PC-3 (cell line): ENCODE measurements at regions not wholly inside any gene's neighbourhood (a gene's known extent, or its start where the extent isn't known, plus 50 kb on each side); places are given as distances from the start of the nearest gene placed in this dataset.
A peak's percentile ranks its signal among the peaks of the same experiment; 100 is the strongest.

Experiments used
- ATAC-seq: fragments of 200-7000 bp; cut with Tn5 transposase; 2 replicates; pipeline ENCODE4 v1.9.1; 2020; ENCODE audit warnings: mild to moderate bottlenecking, moderate library complexity
- BruUV-seq: library from RNA; stranded (reverse); fragments of 400-500 nt; replicated peaks from 2 replicates; lab custom pipeline; 2021; lab: Mats Ljungman, UMichigan
- CTCF ChIA-PET: fragments of 300-600 bp; sonication (Branson Sonifier 250); formaldehyde crosslinking; loops from one replicate; lab custom pipeline; 2022; ENCODE audit warnings: antibody characterized with exemption; lab: Charles Lee
- POLR2A ChIA-PET: fragments of 300-600 bp; sonication (Branson Sonifier 250); formaldehyde crosslinking; loops from one replicate; lab custom pipeline; 2022; ENCODE audit warnings: antibody characterized with exemption; ENCODE audit not compliant: unreplicated experiment; lab: Charles Lee
- DNase-seq: peaks from one replicate; pipeline ENCODE4 v3.0.0-alpha.2; 2015
- H2AFZ ChIP-seq: fragments of 300-600 bp; sonication (generic); 2 replicates; pipeline ENCODE4 v1.6.0; 2016; ENCODE audit warnings: antibody characterized with exemption, low read length
- H3F3A ChIP-seq: fragments of 300-600 bp; sonication (generic); one replicate; pipeline ENCODE4 v1.6.0; 2017; ENCODE audit warnings: antibody characterized with exemption, low read length, control low read depth, mild to moderate bottlenecking; ENCODE audit not compliant: unreplicated experiment
- H3K27ac ChIP-seq: fragments of 300-600 bp; sonication (generic); 2 replicates; pipeline ENCODE4 v1.5.1; 2016; ENCODE audit warnings: mild to moderate bottlenecking, low read length
- H3K27me3 ChIP-seq: fragments of 300-600 bp; sonication (generic); 2 replicates; pipeline ENCODE4 v1.6.1; 2016; ENCODE audit warnings: low read length, mixed read lengths
- H3K36me3 ChIP-seq: fragments of 300-600 bp; sonication (generic); 2 replicates; pipeline ENCODE4 v1.6.1; 2016; ENCODE audit warnings: low read depth, mixed run types, low read length, mixed read lengths
- H3K4me1 ChIP-seq: fragments of 300-600 bp; sonication (generic); 2 replicates; pipeline ENCODE4 v1.5.1; 2016; ENCODE audit warnings: low read length; ENCODE audit not compliant: insufficient read depth
- H3K4me2 ChIP-seq: fragments of 300-600 bp; sonication (generic); 2 replicates; pipeline ENCODE4 v1.6.0; 2016; ENCODE audit warnings: low read length
- H3K4me3 ChIP-seq: fragments of 300-600 bp; sonication (generic); 2 replicates; pipeline ENCODE4 v1.5.1; 2016; ENCODE audit warnings: mild to moderate bottlenecking, low read length, mixed read lengths
- H3K79me2 ChIP-seq: fragments of 300-600 bp; sonication (generic); 2 replicates; pipeline ENCODE4 v1.6.1; 2017; ENCODE audit warnings: low read length, mixed read lengths
- H3K9ac ChIP-seq: fragments of 300-600 bp; sonication (generic); 2 replicates; pipeline ENCODE4 v1.6.0; 2016; ENCODE audit warnings: mild to moderate bottlenecking, low read length
- H3K9me2 ChIP-seq: fragments of 300-600 bp; sonication (generic); replicated peaks from 2 replicates; pipeline ENCODE4 v1.6.1; 2016; ENCODE audit warnings: mixed run types, low read length, mixed read lengths
- H3K9me3 ChIP-seq: fragments of 300-600 bp; sonication (generic); 2 replicates; pipeline ENCODE4 v1.6.1; 2016; ENCODE audit warnings: low read length, mixed read lengths
- H4K20me1 ChIP-seq: fragments of 300-600 bp; sonication (generic); 2 replicates; pipeline ENCODE4 v1.6.1; 2016; ENCODE audit warnings: low read length, mixed read lengths
- EZH2 ChIP-seq: fragments of 300-600 bp; sonication (generic); IDR thresholded peaks from one replicate; pipeline ENCODE4 v1.6.1; 2017; ENCODE audit warnings: antibody characterized with exemption, mild to moderate bottlenecking, low read length; ENCODE audit not compliant: unreplicated experiment
- EZH2phosphoT487 ChIP-seq: fragments of 300-600 bp; sonication (generic); IDR thresholded peaks from 2 replicates; pipeline ENCODE4 v1.6.1; 2018; ENCODE audit warnings: mild to moderate bottlenecking, antibody characterized with exemption, low read length, borderline replicate concordance
- intact Hi-C: fragments of 100-400 bp; cut with micrococcal nuclease; formaldehyde crosslinking; loops from 2 replicates; pipeline ENCODE4 v1.9.0; 2023
- TF ChIP-seq, protein P1 (sequence below): fragments of 300-600 bp; sonication (generic); conservative IDR thresholded peaks from 2 replicates; pipeline ENCODE4 v1.5.1; 2017; ENCODE audit warnings: antibody characterized with exemption, low read depth, mild to moderate bottlenecking, low read length

GRCh38 chr4:159503236-159504008 lies 400.5 kb downstream of the RAPGEF2 start:
- no TSS peak for BruUV-seq
- DNase-seq, result peak; percentile 3
- H3K4me3 ChIP-seq, result no peak overlapping the region
- no peak overlapping the region for H3K4me2 ChIP-seq
- no peaks in the 10 kb centered on the region for H3K9me2 ChIP-seq
- H2AFZ ChIP-seq, result no peak overlapping the region
- POLR2A ChIA-PET, result no interaction called here
- H3K27ac ChIP-seq, result no peak overlapping the region
- no peak overlapping the region for H3K9ac ChIP-seq
- no peak for TF ChIP-seq EZH2phosphoT487
- TF ChIP-seq, protein P1, sequence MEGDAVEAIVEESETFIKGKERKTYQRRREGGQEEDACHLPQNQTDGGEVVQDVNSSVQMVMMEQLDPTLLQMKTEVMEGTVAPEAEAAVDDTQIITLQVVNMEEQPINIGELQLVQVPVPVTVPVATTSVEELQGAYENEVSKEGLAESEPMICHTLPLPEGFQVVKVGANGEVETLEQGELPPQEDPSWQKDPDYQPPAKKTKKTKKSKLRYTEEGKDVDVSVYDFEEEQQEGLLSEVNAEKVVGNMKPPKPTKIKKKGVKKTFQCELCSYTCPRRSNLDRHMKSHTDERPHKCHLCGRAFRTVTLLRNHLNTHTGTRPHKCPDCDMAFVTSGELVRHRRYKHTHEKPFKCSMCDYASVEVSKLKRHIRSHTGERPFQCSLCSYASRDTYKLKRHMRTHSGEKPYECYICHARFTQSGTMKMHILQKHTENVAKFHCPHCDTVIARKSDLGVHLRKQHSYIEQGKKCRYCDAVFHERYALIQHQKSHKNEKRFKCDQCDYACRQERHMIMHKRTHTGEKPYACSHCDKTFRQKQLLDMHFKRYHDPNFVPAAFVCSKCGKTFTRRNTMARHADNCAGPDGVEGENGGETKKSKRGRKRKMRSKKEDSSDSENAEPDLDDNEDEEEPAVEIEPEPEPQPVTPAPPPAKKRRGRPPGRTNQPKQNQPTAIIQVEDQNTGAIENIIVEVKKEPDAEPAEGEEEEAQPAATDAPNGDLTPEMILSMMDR, result no peak
- TF ChIP-seq EZH2, result no peak
- no peaks in the 10 kb centered on the region for H3K36me3 ChIP-seq
- no peaks in the 10 kb centered on the region for H3K79me2 ChIP-seq
- CTCF ChIA-PET, result no interaction called here
- H3K4me1 ChIP-seq, result no peaks in the 10 kb centered on the region
- H3F3A ChIP-seq, result no peaks in the 10 kb centered on the region
- intact Hi-C loops, result no loop called here
- no peaks in the 10 kb centered on the region for H4K20me1 ChIP-seq
- no peaks in the 10 kb centered on the region for H3K9me3 ChIP-seq
- no peaks in the 10 kb centered on the region for H3K27me3 ChIP-seq
- no peak for ATAC-seq

GRCh38 chr4:159504684-159505083 lies 401.8 kb downstream of the RAPGEF2 start:
- intact Hi-C loops, result no loop called here
- no peak overlapping the region for H3K4me2 ChIP-seq

More at GRCh38 chr4:159504684-159505083, 401.8 kb downstream of the RAPGEF2 start:
- Histone ChIP-seq H3K79me2 (no peaks in the 10 kb centered on the region), H3K4me1 (no peaks in the 10 kb centered on the region), H3K9ac (no peak overlapping the region), H4K20me1 (no peaks in the 10 kb centered on the region), H3K27me3 (no peaks in the 10 kb centered on the region), H3K9me2 (no peaks in the 10 kb centered on the region), H3K9me3 (no peaks in the 10 kb centered on the region), H2AFZ (no peak overlapping the region), H3F3A (no peaks in the 10 kb centered on the region), H3K27ac (no peak overlapping the region), H3K4me3 (no peak overlapping the region), H3K36me3 (no peaks in the 10 kb centered on the region)
- DNase-seq (no peak), ATAC-seq (peak; percentile 60; the same call in 1 of the 2 replicates)
- ChIA-PET CTCF (no interaction called here), POLR2A (no interaction called here)
- TF ChIP-seq, protein P1, result no peak
- no peak for TF ChIP-seq EZH2
- TF ChIP-seq EZH2phosphoT487, result no peak
- BruUV-seq, result no TSS peak
